Stimulated activated naive B cell treated with anti-CD40 and anti-IgM and Interleukin-4, amounts not matched to agents 10 μg/mL and 1 μg/mL and 100 μg/mL, for 72 hours (primary cell): ENCODE measurements at regions not wholly inside any gene's neighbourhood (a gene's known extent, or its start where the extent isn't known, plus 50 kb on each side); places are given as distances from the start of the nearest gene placed in this dataset.
"Not testable (repeated sequence)": the region's sequence is repeated elsewhere in the genome, so short reads cannot be mapped to it uniquely, and the experiment has no call there.

Experiments used
- ATAC-seq, 2 donors: fragments of 150-1000 bp; cut with Tn5 transposase; replicated peaks; 2 replicates each; pipeline ENCODE4 v1.10.0; 2021; ENCODE audit warnings: moderate library complexity in 1 of 2
- DNase-seq: peaks from one replicate; pipeline ENCODE4 v3.0.0; 2021
- H3K27ac Mint-ChIP-seq: one replicate; pipeline ENCODE4 v1.8.0; 2022; ENCODE audit warnings: mild to moderate bottlenecking, mixed read lengths
- H3K27me3 Mint-ChIP-seq, 2 donors: one replicate each; pipeline ENCODE4 v1.8.0; 2022; ENCODE audit warnings: mixed read lengths in 2 of 2
- H3K36me3 Mint-ChIP-seq, 2 donors: one replicate each; pipeline ENCODE4 v1.8.0; 2022; ENCODE audit warnings: mixed read lengths in 2 of 2, mild to moderate bottlenecking in 1 of 2
- H3K4me1 Mint-ChIP-seq, 2 donors: one replicate each; pipeline ENCODE4 v1.8.0; 2022; ENCODE audit warnings: mixed read lengths in 2 of 2, mild to moderate bottlenecking in 1 of 2
- H3K4me3 Mint-ChIP-seq, 2 donors: one replicate each; pipeline ENCODE4 v1.8.0; 2022; ENCODE audit warnings: mild to moderate bottlenecking in 2 of 2, mixed read lengths in 2 of 2, moderate library complexity in 1 of 2
- H3K9me3 Mint-ChIP-seq, 2 donors: one replicate each; pipeline ENCODE4 v1.8.0; 2022; ENCODE audit warnings: mixed read lengths in 2 of 2, mild to moderate bottlenecking in 1 of 2

DNA sequence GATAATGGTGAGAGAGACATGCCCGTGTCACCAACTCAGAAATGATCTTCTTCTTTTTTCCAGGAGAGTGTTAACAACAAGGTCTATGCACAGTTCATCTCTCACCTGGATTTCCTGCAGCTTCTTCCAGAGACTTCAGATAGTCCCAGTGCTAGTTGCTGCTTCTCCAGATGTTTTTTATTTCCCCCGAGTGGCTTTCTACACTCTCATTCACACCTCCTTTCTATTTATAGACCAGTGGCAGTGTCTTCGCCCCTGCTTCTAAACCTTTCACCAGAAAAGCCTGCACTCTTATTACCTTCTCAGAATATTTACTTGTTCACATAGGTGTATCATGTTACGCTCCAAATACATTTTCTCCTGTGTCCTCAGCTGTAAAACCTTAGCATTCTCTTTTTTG is 558.8 kb upstream of the CHAC2 start:
- Mint-ChIP-seq H3K4me3 (no peak overlapping the region), H3K4me1 (no peaks in the 10 kb centered on the region), H3K36me3 (no peaks in the 10 kb centered on the region), H3K27ac (no peak overlapping the region), H3K27me3 (no peaks in the 10 kb centered on the region), H3K9me3 (no peaks in the 10 kb centered on the region)
- DNase-seq (no peak), ATAC-seq (no peak)

GRCh38 chr2:53206226-53206625 is 561.4 kb upstream of the CHAC2 start:
- not testable (repeated sequence) for H3K27ac Mint-ChIP-seq

DNA sequence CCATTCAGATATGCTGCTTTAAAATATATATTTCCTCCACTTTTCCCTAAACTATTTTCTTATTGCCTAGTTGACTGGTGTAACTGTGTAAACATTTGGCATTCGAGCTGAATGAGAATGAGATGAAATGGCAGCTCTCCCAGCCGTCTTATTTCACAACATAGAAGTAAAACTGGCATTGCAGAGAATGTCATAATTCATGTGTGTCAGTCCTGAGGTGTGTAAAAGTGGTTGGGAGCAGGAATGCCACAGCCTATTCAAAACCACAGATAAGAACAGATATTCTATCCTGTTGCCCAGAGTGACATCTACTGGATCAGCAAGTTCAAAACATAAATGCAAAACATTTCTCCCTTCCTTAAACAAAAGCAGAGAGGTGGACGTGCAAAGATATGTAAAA is 565.5 kb upstream of the CHAC2 start:
- H3K27ac Mint-ChIP-seq = no peak overlapping the region
- H3K36me3 Mint-ChIP-seq = no peaks in the 10 kb centered on the region
- H3K4me1 Mint-ChIP-seq = no peaks in the 10 kb centered on the region
- DNase-seq (no peak), ATAC-seq (no peak)
- H3K4me3 Mint-ChIP-seq = no peak overlapping the region
- no peaks in the 10 kb centered on the region for H3K9me3 Mint-ChIP-seq
- no peaks in the 10 kb centered on the region for H3K27me3 Mint-ChIP-seq

More at GRCh38 chr2:53206226-53206625, 561.4 kb upstream of the CHAC2 start:
- not testable (repeated sequence) for H3K4me1 Mint-ChIP-seq, H3K27me3 Mint-ChIP-seq, H3K36me3 Mint-ChIP-seq, ATAC-seq, H3K4me3 Mint-ChIP-seq, DNase-seq, H3K9me3 Mint-ChIP-seq

DNA sequence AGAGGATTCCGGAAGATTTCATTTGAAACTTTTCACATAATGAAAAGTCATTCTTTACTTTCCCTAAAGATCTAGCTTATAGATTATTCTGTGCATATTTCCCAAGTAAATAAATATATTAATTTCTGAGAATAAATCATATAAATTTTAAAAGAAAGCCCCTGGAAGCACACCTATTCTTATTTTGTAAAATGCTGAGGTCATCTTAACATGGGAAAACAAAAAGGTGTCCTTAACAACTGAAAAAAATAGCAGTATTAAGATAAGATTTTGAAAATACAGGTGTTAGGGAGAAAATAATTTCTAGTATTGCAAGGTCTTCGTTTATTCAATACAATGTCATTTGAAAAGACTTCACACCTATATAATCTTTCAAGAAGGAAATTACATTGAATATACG is 567.5 kb upstream of the CHAC2 start:
- no peaks in the 10 kb centered on the region for H3K36me3 Mint-ChIP-seq
- DNase-seq (no peak), ATAC-seq (no peak)
- H3K27me3 Mint-ChIP-seq = no peaks in the 10 kb centered on the region
- H3K27ac Mint-ChIP-seq = no peak overlapping the region
- no peak overlapping the region for H3K4me3 Mint-ChIP-seq
- H3K9me3 Mint-ChIP-seq = no peaks in the 10 kb centered on the region
- H3K4me1 Mint-ChIP-seq = no peaks in the 10 kb centered on the region

GRCh38 chr2:53188851-53189510 is 578.6 kb upstream of the CHAC2 start:
- DNase-seq = no peak
- Mint-ChIP-seq H3K4me3 (no peak overlapping the region), H3K36me3 (no peaks in the 10 kb centered on the region), H3K4me1 (no peaks in the 10 kb centered on the region), H3K9me3 (no peaks in the 10 kb centered on the region), H3K27ac (no peak overlapping the region), H3K27me3 (no peaks in the 10 kb centered on the region)
- ATAC-seq = no peak

GRCh38 chr2:53183581-53183980 is 584.0 kb upstream of the CHAC2 start:
- Mint-ChIP-seq H3K4me3 (no peak overlapping the region), H3K27ac (no peak overlapping the region), H3K36me3 (no peaks in the 10 kb centered on the region), H3K4me1 (no peaks in the 10 kb centered on the region), H3K27me3 (no peaks in the 10 kb centered on the region), H3K9me3 (no peaks in the 10 kb centered on the region)
- DNase-seq (no peak), ATAC-seq (no peak)

GRCh38 chr2:53182601-53183000 is 585.0 kb upstream of the CHAC2 start:
- Mint-ChIP-seq H3K36me3 (no peaks in the 10 kb centered on the region), H3K9me3 (no peaks in the 10 kb centered on the region), H3K27me3 (no peaks in the 10 kb centered on the region), H3K4me1 (no peaks in the 10 kb centered on the region), H3K4me3 (no peak overlapping the region), H3K27ac (no peak overlapping the region)
- ATAC-seq (no peak), DNase-seq (no peak)

DNA sequence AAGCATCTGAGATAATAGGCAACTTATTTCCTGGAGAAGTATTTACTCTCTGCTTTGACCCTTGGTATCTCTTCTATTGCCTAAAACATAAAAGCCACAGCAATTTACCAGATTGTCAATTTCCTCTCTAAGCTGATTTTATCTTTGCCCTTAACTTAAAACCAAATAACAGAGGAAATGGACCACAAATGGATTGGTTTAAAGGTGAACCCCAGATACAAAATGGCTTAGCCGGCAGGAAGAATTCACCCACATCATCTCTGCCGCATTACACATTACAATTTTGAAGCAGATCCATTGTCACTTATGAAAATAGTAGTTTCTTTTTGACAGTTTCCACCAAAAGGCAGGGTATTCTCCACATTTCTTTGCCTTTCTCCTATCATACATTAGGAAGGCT is 585.8 kb upstream of the CHAC2 start:
- no peaks in the 10 kb centered on the region for H3K9me3 Mint-ChIP-seq
- H3K27me3 Mint-ChIP-seq = no peaks in the 10 kb centered on the region
- H3K27ac Mint-ChIP-seq = no peak overlapping the region
- no peak overlapping the region for H3K4me3 Mint-ChIP-seq
- no peaks in the 10 kb centered on the region for H3K4me1 Mint-ChIP-seq
- ATAC-seq (no peak), DNase-seq (no peak)
- H3K36me3 Mint-ChIP-seq = no peaks in the 10 kb centered on the region

GRCh38 chr2:53177327-53177726 is 590.3 kb upstream of the CHAC2 start:
- H3K27ac Mint-ChIP-seq = no peak overlapping the region
- ATAC-seq (no peak), DNase-seq (no peak)
- no peaks in the 10 kb centered on the region for H3K36me3 Mint-ChIP-seq
- H3K4me1 Mint-ChIP-seq = no peaks in the 10 kb centered on the region
- H3K4me3 Mint-ChIP-seq = no peak overlapping the region
- H3K27me3 Mint-ChIP-seq = no peaks in the 10 kb centered on the region
- H3K9me3 Mint-ChIP-seq = peaks cover 0 to 2% of the 10 kb centered on the region in 2 donors

- Mint-ChIP-seq H3K36me3 (no peaks in the 10 kb centered on the region), H3K4me3 (no peak overlapping the region), H3K27me3 (no peaks in the 10 kb centered on the region)
Observed at GRCh38 chr2:53174539-53174938, 593.1 kb upstream of the CHAC2 start.

DNA sequence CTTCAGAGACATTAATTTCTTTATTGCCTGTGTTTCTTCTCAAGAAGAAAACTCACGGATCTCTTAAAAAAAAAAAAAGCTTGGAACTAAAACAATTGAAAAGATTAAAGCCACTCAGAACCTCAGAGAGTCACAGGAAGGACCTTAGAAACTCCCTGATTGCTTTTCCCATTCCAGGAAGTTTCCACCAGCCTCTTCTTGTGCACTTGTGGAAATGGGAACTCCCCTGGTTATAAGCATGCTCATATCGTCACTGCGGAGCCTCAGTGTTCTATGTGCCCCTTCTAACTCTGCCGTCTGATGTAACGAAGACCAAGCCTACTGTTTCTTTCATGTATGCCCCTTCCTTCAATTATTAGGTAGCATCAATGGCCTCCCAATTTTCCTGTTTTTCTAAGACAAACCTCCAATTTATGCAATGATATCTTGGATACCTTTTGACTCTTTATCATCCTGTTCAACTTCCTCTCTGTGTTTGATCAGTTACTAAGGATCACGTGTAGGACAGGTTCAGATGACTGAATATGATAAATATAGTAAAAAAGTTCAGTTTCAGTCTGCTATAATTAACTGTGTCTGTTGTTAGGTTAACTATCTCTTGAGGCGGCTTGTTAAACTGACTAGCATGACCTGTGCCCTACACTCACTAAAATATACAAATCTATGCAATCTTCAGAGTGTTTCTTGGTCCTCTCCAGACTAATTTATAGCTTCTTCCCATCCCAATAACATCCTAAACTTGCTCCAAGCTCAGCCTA is 593.7 kb upstream of the CHAC2 start:
- Mint-ChIP-seq H3K4me3 (no peak overlapping the region), H3K27ac (no peak overlapping the region), H3K36me3 (no peaks in the 10 kb centered on the region), H3K27me3 (no peaks in the 10 kb centered on the region), H3K9me3 (peaks cover 0 to 2% of the 10 kb centered on the region in 2 donors), H3K4me1 (no peaks in the 10 kb centered on the region)
- DNase-seq (no peak), ATAC-seq (no peak)

More at GRCh38 chr2:53174539-53174938, 593.1 kb upstream of the CHAC2 start:
- DNase-seq (no peak), ATAC-seq (no peak)
- H3K9me3 Mint-ChIP-seq = peaks cover 0 to 2% of the 10 kb centered on the region in 2 donors
- H3K27ac Mint-ChIP-seq = no peak overlapping the region
- no peaks in the 10 kb centered on the region for H3K4me1 Mint-ChIP-seq

GRCh38 chr2:53173091-53173490 is 594.5 kb upstream of the CHAC2 start:
- Mint-ChIP-seq H3K4me3 (no peak overlapping the region), H3K36me3 (no peaks in the 10 kb centered on the region), H3K4me1 (no peaks in the 10 kb centered on the region), H3K9me3 (peaks cover 0 to 2% of the 10 kb centered on the region in 2 donors), H3K27ac (no peak overlapping the region), H3K27me3 (no peaks in the 10 kb centered on the region)
- no peak for DNase-seq
- ATAC-seq = no peak

GRCh38 chr2:53170466-53170865 is 597.1 kb upstream of the CHAC2 start:
- H3K4me3 Mint-ChIP-seq = no peak overlapping the region
- no peaks in the 10 kb centered on the region for H3K4me1 Mint-ChIP-seq
- H3K27me3 Mint-ChIP-seq = no peaks in the 10 kb centered on the region

GRCh38 chr2:53167227-53167626 is 600.4 kb upstream of the CHAC2 start:
- no peak overlapping the region for H3K4me3 Mint-ChIP-seq
- H3K4me1 Mint-ChIP-seq = no peaks in the 10 kb centered on the region
- ATAC-seq = no peak
- no peaks in the 10 kb centered on the region for H3K27me3 Mint-ChIP-seq
- no peak overlapping the region for H3K27ac Mint-ChIP-seq
- peaks cover 1 to 10% of the 10 kb centered on the region in 2 donors for H3K9me3 Mint-ChIP-seq
- DNase-seq = no peak
- H3K36me3 Mint-ChIP-seq = peaks cover 0 to 2% of the 10 kb centered on the region in 2 donors

More at GRCh38 chr2:53170466-53170865, 597.1 kb upstream of the CHAC2 start:
- Mint-ChIP-seq H3K9me3 (peaks cover 0 to 2% of the 10 kb centered on the region in 2 donors), H3K27ac (no peak overlapping the region), H3K36me3 (no peaks in the 10 kb centered on the region)
- ATAC-seq (no peak), DNase-seq (no peak)

- Mint-ChIP-seq H3K27me3 (no peaks in the 10 kb centered on the region), H3K9me3 (peaks cover 0 to 3% of the 10 kb centered on the region in 2 donors), H3K4me3 (no peak overlapping the region), H3K4me1 (no peaks in the 10 kb centered on the region), H3K36me3 (no peaks in the 10 kb centered on the region), H3K27ac (no peak overlapping the region)
- DNase-seq (no peak), ATAC-seq (no peak)
Observed at GRCh38 chr2:53150146-53150545, 617.5 kb upstream of the CHAC2 start.
